ENCODE measurements at regions not wholly inside any gene's neighbourhood (a gene's known extent, or its start where the extent isn't known, plus 50 kb on each side); places are given as distances from the start of the nearest gene placed in this dataset.

DNA sequence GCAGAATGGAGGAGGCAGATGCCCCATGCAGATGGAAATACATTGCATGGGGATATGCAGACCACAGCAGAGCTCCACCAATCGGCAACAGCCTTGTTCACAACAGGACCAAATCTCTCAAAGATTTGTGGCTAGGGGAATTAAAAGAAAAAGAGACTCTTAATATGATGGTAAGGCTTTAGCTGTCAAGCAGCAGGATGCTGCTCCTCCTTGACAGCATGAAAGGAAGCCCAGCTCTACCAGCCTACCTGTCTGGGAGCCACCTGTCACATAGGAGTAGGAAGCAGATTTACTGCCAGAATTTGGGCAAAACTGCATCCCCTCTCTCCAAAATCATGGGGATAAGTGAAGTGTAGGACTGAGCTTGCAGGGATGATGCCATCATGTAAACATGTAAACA is 769.6 kb upstream of the ARPP21 start:
- TF ChIP-seq, protein P1, sequence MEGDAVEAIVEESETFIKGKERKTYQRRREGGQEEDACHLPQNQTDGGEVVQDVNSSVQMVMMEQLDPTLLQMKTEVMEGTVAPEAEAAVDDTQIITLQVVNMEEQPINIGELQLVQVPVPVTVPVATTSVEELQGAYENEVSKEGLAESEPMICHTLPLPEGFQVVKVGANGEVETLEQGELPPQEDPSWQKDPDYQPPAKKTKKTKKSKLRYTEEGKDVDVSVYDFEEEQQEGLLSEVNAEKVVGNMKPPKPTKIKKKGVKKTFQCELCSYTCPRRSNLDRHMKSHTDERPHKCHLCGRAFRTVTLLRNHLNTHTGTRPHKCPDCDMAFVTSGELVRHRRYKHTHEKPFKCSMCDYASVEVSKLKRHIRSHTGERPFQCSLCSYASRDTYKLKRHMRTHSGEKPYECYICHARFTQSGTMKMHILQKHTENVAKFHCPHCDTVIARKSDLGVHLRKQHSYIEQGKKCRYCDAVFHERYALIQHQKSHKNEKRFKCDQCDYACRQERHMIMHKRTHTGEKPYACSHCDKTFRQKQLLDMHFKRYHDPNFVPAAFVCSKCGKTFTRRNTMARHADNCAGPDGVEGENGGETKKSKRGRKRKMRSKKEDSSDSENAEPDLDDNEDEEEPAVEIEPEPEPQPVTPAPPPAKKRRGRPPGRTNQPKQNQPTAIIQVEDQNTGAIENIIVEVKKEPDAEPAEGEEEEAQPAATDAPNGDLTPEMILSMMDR (IDR thresholded peaks at IDR 0.05), result no peak
- DNase-seq (ENCODE audit: low spot score) (no peak), ATAC-seq (ENCODE audit: low FRiP score) (no peak)

GRCh38 chr3:34872406-34872805 is 766.9 kb upstream of the ARPP21 start:
- ATAC-seq (ENCODE audit: low FRiP score) (no peak), DNase-seq (ENCODE audit: low spot score) (no peak)
- TF ChIP-seq, protein P1 (IDR thresholded peaks at IDR 0.05), result no peak

GRCh38 chr3:34876997-34877396 is 762.3 kb upstream of the ARPP21 start:
- DNase-seq (ENCODE audit: low spot score) (no peak), ATAC-seq (ENCODE audit: low FRiP score) (no peak)
- TF ChIP-seq, protein P1 (IDR thresholded peaks at IDR 0.05), result no peak

GRCh38 chr3:34878488-34878887 is 760.8 kb upstream of the ARPP21 start:
- TF ChIP-seq, protein P1 (IDR thresholded peaks at IDR 0.05), result no peak
- no peak for DNase-seq (ENCODE audit: low spot score)
- ATAC-seq (ENCODE audit: low FRiP score), result no peak

DNA sequence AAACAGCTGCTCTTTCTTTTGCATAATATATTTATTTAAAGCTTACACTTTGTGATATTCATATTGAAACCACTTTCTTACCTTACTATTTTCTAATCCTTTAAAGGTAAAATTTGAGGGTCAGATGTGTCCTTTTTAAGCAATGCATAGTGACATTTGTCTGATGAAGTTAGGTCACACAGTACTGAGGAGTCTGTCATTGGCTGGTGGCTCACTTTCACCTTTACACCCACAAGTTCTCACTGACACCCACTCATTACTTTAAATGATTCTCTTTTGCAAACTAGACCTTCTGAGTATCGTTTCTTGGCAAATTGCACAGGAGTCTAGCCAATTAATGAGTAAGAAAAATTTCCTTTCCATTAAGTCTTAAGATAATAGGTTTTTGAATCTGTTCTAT is 758.3 kb upstream of the ARPP21 start:
- TF ChIP-seq, protein P1 (IDR thresholded peaks at IDR 0.05), result no peak
- DNase-seq (ENCODE audit: low spot score) (no peak), ATAC-seq (ENCODE audit: low FRiP score) (no peak)

GRCh38 chr3:34882764-34883163 is 756.6 kb upstream of the ARPP21 start:
- DNase-seq (ENCODE audit: low spot score) (no peak), ATAC-seq (ENCODE audit: low FRiP score) (no peak)
- TF ChIP-seq, protein P1 (IDR thresholded peaks at IDR 0.05), result no peak

GRCh38 chr3:34884007-34884406 is 755.3 kb upstream of the ARPP21 start:
- DNase-seq (ENCODE audit: low spot score), result no peak
- ATAC-seq (ENCODE audit: low FRiP score), result no peak
- TF ChIP-seq, protein P1 (IDR thresholded peaks at IDR 0.05), result no peak

Data from omental fat pad (tissue), 3 donors.